GM12878 (cell line): ENCODE measurements at regions not wholly inside any gene's neighbourhood (a gene's known extent, or its start where the extent isn't known, plus 50 kb on each side); places are given as distances from the start of the nearest gene placed in this dataset.

ENCODE experiments used
- ATAC-seq: fragments of 200-7000 bp; cut with Tn5 transposase; 3 replicates; pipeline ENCODE4 v1.9.1; 2020; ENCODE audit warnings: mild to moderate bottlenecking, moderate library complexity
- BruUV-seq: library from RNA; stranded (reverse); fragments of 400-500 nt; replicated peaks from 2 replicates; lab custom pipeline; 2021; lab: Mats Ljungman, UMichigan
- CTCF ChIA-PET: fragments of 300-600 bp; sonication (Branson Sonifier 250); formaldehyde crosslinking; extraction: SDS; loops from one replicate; lab custom pipeline; 2021; ENCODE audit warnings: inconsistent platforms; lab: Yijun Ruan, JAX
- POLR2A ChIA-PET: fragments of 350-600 bp; formaldehyde crosslinking; extraction: SDS; loops from one replicate; lab custom pipeline; 2021; ENCODE audit warnings: inconsistent platforms; lab: Charles Lee
- RAD21 ChIA-PET: fragments of 300-600 bp; sonication (Branson Sonifier 250); formaldehyde crosslinking; loops from one replicate; lab custom pipeline; 2023; ENCODE audit warnings: antibody characterized with exemption; ENCODE audit not compliant: unreplicated experiment; lab: Charles Lee
- SMC1A ChIA-PET: fragments of 300-600 bp; sonication (Branson Sonifier 250); formaldehyde crosslinking; loops from one replicate; lab custom pipeline; 2023; ENCODE audit not compliant: unreplicated experiment, uncharacterized antibody; lab: Charles Lee
- DNase-seq: peaks from one replicate; pipeline ENCODE4 v3.0.0-alpha.2; 2011; ENCODE audit warnings: low read depth, low spot score
- FAIRE-seq: peaks from 3 replicates; lab custom pipeline; 2011; peaks lifted over from hg19 to GRCh38; lab: Jason Lieb, UNC
- H2AFZ ChIP-seq: 2 replicates; pipeline ENCODE4 v1.6.0; 2011; ENCODE audit warnings: low read depth, low read length, control low read depth; ENCODE audit not compliant: control insufficient read depth
- H3K27ac ChIP-seq: 2 replicates; pipeline ENCODE4 v1.5.1; 2011; ENCODE audit warnings: control low read depth; ENCODE audit not compliant: control insufficient read depth, insufficient read depth
- H3K27me3 ChIP-seq, 2 experiments: replicated peaks in 1 of 2; 2 replicates each; pipeline versions ENCODE4 v1.6.0 to v1.6.1; 2011; ENCODE audit warnings: low read length in 1 of 2; ENCODE audit not compliant: control insufficient read depth in 2 of 2, insufficient read depth in 2 of 2
- H3K36me3 ChIP-seq, 2 experiments: 2 replicates each; pipeline ENCODE4 v1.5.1; 2011; ENCODE audit warnings: low read length in 1 of 2; ENCODE audit not compliant: control insufficient read depth in 2 of 2, insufficient read depth in 2 of 2
- H3K4me1 ChIP-seq: 2 replicates; pipeline ENCODE4 v1.6.1; 2011; ENCODE audit warnings: mild to moderate bottlenecking, low read length, moderate library complexity, mixed read lengths; ENCODE audit not compliant: control insufficient read depth, insufficient read depth
- H3K4me2 ChIP-seq: 2 replicates; pipeline ENCODE4 v1.6.0; 2011; ENCODE audit warnings: control low read depth; ENCODE audit not compliant: control insufficient read depth, insufficient read depth
- H3K4me3 ChIP-seq: fragments of 200-600 bp; sonication (generic); 2 replicates; pipeline ENCODE4 v1.5.1; 2016
- H3K79me2 ChIP-seq: 2 replicates; pipeline ENCODE4 v1.6.0; 2011; ENCODE audit warnings: low read length; ENCODE audit not compliant: control insufficient read depth, insufficient read depth
- H3K9ac ChIP-seq: 2 replicates; pipeline ENCODE4 v1.8.0; 2011; ENCODE audit warnings: low read length, control low read depth, mixed read lengths; ENCODE audit not compliant: control insufficient read depth, insufficient read depth
- H3K9me3 ChIP-seq: replicated peaks from 3 replicates; pipeline ENCODE4 v1.5.1; 2011; ENCODE audit warnings: mild to moderate bottlenecking, low read length; ENCODE audit not compliant: control insufficient read depth, insufficient read depth
- H4K20me1 ChIP-seq: 2 replicates; pipeline ENCODE4 v1.6.0; 2011; ENCODE audit not compliant: control insufficient read depth, insufficient read depth
- CBX3 ChIP-seq: fragments of 200-600 bp; sonication (generic); IDR thresholded peaks from 2 replicates; pipeline ENCODE4 v1.6.1; 2016; ENCODE audit warnings: low read depth, borderline replicate concordance
- FOS ChIP-seq: IDR thresholded peaks from 3 replicates; pipeline ENCODE4 v1.6.1; 2011; ENCODE audit warnings: borderline replicate concordance; ENCODE audit not compliant: insufficient read length; ENCODE audit errors: extremely low read depth
- KLF5 ChIP-seq: fragments of 450-650 bp; IDR thresholded peaks from 2 replicates; pipeline ENCODE4 v1.6.1; 2014; ENCODE audit warnings: mild to moderate bottlenecking; ENCODE audit not compliant: partially characterized antibody
- SMAD1 ChIP-seq: fragments of 450-650 bp; IDR thresholded peaks from 2 replicates; pipeline ENCODE4 v1.6.1; 2018; ENCODE audit warnings: mild to moderate bottlenecking, low read depth; ENCODE audit not compliant: partially characterized antibody
- STAT3 ChIP-seq: IDR thresholded peaks from 2 replicates; pipeline ENCODE4 v1.6.1; 2011; ENCODE audit warnings: low read depth, low read length, improper control_type of control experiment
- TCF12 ChIP-seq: IDR thresholded peaks from 2 replicates; pipeline ENCODE4 v1.6.1; 2011; ENCODE audit warnings: low read depth, mild to moderate bottlenecking, low read length
- YBX1 ChIP-seq: fragments of 450-650 bp; IDR thresholded peaks from 2 replicates; pipeline ENCODE4 v1.6.1; 2016; ENCODE audit warnings: antibody characterized with exemption
- ZNF217 ChIP-seq: fragments of 450-650 bp; IDR thresholded peaks from 2 replicates; pipeline ENCODE4 v1.6.1; 2017; ENCODE audit warnings: antibody characterized with exemption, mild to moderate bottlenecking
- WGBS: methylation state at CpG from one replicate; pipeline ENCODE4 v1.1.6; 2016; ENCODE audit warnings: low lambda C conversion rate; ENCODE audit not compliant: insufficient replicate concordance, insufficient coverage; ENCODE audit errors: missing lambda C conversion rate; 5-methylcytosine and 5-hydroxymethylcytosine counted together
- in situ Hi-C: fragments of 300-500 bp; cut with MboI; formaldehyde crosslinking; loops from 9 replicates; pipeline ENCODE4 v1.14.3; 2018; ENCODE audit warnings: mixed read lengths
- intact Hi-C: fragments of 100-400 bp; cut with micrococcal nuclease; formaldehyde crosslinking; loops from one replicate; pipeline ENCODE4 v1.14.2; 2022; ENCODE audit not compliant: unreplicated experiment
- TF ChIP-seq, protein P1 (sequence below), 3 experiments: IDR thresholded peaks in 2 of 3; conservative IDR thresholded peaks in 1 of 3; 2 replicates each; pipeline ENCODE4 v1.5.1; 2011; ENCODE audit warnings: low read depth in 3 of 3, low read length in 3 of 3, mild to moderate bottlenecking in 3 of 3, control low read depth in 2 of 3, moderate library complexity in 2 of 3, inconsistent platforms in 1 of 3, mixed read lengths in 1 of 3; ENCODE audit not compliant: control insufficient read depth in 2 of 3, insufficient read depth in 1 of 3; ENCODE audit errors: extremely low read depth in 1 of 3

DNA sequence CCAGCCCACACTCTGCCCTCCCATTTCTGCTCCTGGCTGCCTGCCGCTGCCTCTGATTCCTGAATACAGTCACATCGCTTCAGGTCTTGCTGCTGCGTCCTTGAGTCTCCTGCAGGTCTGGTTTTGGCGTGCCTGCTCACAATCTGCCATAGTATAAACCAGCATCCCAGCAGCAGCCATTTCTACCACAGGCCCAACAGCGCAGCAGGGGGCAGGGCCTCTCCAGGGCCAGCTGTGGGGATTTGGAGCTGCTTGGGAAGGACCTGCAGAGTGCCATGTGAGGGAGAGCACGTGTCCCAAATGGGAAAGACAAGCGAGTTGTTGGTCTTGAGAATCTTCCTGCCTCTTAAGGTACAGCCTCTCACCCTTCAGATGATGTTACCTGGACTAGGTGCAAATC lies 398.3 kb upstream of the PPP2R3A start:
- Histone ChIP-seq H3K4me2 (no peak overlapping the region), H4K20me1 (no peaks in the 10 kb centered on the region), H3K4me1 (no peaks in the 10 kb centered on the region), H3K9ac (no peak overlapping the region), H3K9me3 (no peaks in the 10 kb centered on the region), H2AFZ (no peak overlapping the region), H3K4me3 (no peak overlapping the region), H3K79me2 (no peaks in the 10 kb centered on the region), H3K27ac (no peak overlapping the region), H3K27me3 (no peaks in the 10 kb centered on the region; a peak in 1 of 4 replicates), H3K36me3 (no peaks in the 10 kb centered on the region)
- BruUV-seq: no TSS peak
- FAIRE-seq (no peak), DNase-seq (no peak), ATAC-seq (no peak)
- intact Hi-C loops (no loop called here), in situ Hi-C loops (no loop called here)
- ChIA-PET SMC1A (no interaction called here), CTCF (no interaction called here), RAD21 (no interaction called here), POLR2A (no interaction called here)
- WGBS: 12% methylated on average over 7 of the region's 7 CpGs
- no peak for TF ChIP-seq FOS
- no peak for TF ChIP-seq STAT3
- no peak for TF ChIP-seq KLF5
- TF ChIP-seq, protein P1, sequence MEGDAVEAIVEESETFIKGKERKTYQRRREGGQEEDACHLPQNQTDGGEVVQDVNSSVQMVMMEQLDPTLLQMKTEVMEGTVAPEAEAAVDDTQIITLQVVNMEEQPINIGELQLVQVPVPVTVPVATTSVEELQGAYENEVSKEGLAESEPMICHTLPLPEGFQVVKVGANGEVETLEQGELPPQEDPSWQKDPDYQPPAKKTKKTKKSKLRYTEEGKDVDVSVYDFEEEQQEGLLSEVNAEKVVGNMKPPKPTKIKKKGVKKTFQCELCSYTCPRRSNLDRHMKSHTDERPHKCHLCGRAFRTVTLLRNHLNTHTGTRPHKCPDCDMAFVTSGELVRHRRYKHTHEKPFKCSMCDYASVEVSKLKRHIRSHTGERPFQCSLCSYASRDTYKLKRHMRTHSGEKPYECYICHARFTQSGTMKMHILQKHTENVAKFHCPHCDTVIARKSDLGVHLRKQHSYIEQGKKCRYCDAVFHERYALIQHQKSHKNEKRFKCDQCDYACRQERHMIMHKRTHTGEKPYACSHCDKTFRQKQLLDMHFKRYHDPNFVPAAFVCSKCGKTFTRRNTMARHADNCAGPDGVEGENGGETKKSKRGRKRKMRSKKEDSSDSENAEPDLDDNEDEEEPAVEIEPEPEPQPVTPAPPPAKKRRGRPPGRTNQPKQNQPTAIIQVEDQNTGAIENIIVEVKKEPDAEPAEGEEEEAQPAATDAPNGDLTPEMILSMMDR (IDR thresholded peaks at IDR 0.05 in 2 of 3, conservative IDR thresholded peaks at IDR 0.05 in 1 of 3; ENCODE audit: control insufficient read depth in 2 of 3, extremely low read depth in 1 of 3, insufficient read depth in 1 of 3, low read depth in 3 of 3, low read length in 3 of 3): no peak
- TF ChIP-seq SMAD1: no peak
- TF ChIP-seq TCF12: no peak
- no peak for TF ChIP-seq YBX1
- TF ChIP-seq ZNF217: no peak
- no peak for TF ChIP-seq CBX3
